ENCODE measurements at regions not wholly inside any gene's neighbourhood (a gene's known extent, or its start where the extent isn't known, plus 50 kb on each side); places are given as distances from the start of the nearest gene placed in this dataset.

GRCh38 chr11:82631722-82632630, 101.7 kb downstream of the FAM181B start:
- TF ChIP-seq POLR2A (IDR thresholded peaks at IDR 0.05) = no peak
- TF ChIP-seq, protein P1, sequence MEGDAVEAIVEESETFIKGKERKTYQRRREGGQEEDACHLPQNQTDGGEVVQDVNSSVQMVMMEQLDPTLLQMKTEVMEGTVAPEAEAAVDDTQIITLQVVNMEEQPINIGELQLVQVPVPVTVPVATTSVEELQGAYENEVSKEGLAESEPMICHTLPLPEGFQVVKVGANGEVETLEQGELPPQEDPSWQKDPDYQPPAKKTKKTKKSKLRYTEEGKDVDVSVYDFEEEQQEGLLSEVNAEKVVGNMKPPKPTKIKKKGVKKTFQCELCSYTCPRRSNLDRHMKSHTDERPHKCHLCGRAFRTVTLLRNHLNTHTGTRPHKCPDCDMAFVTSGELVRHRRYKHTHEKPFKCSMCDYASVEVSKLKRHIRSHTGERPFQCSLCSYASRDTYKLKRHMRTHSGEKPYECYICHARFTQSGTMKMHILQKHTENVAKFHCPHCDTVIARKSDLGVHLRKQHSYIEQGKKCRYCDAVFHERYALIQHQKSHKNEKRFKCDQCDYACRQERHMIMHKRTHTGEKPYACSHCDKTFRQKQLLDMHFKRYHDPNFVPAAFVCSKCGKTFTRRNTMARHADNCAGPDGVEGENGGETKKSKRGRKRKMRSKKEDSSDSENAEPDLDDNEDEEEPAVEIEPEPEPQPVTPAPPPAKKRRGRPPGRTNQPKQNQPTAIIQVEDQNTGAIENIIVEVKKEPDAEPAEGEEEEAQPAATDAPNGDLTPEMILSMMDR (IDR thresholded peaks at IDR 0.05) = no peak
- Histone ChIP-seq H3K27ac (no peak overlapping the region), H3K36me3 (ENCODE audit: low read depth, missing control alignments) (no peaks in the 10 kb centered on the region), H3K9me3 (no peaks in the 10 kb centered on the region), H3K27me3 (no peaks in the 10 kb centered on the region), H3K4me3 (no peak overlapping the region), H3K4me1 (no peaks in the 10 kb centered on the region)
- no peak for DNase-seq
- 65 to 69% methylated on average over 4 of the region's 4 CpGs for WGBS, 2 donors
- intact Hi-C loops (cut with DNase I; ENCODE audit: low total_unique reads) = no loop called here

- Histone ChIP-seq H3K4me3 (no peak overlapping the region), H3K27me3 (no peaks in the 10 kb centered on the region), H3K4me1 (no peaks in the 10 kb centered on the region), H3K27ac (no peak overlapping the region), H3K9me3 (no peaks in the 10 kb centered on the region), H3K36me3 (ENCODE audit: low read depth, missing control alignments) (no peaks in the 10 kb centered on the region)
- intact Hi-C loops (cut with DNase I; ENCODE audit: low total_unique reads) = no loop called here
- TF ChIP-seq POLR2A (IDR thresholded peaks at IDR 0.05) = no peak
- TF ChIP-seq, protein P1 (IDR thresholded peaks at IDR 0.05) = no peak
- DNase-seq = no peak
Observed at GRCh38 chr11:82610671-82611070, 123.0 kb downstream of the FAM181B start.

- Histone ChIP-seq H3K27me3 (no peaks in the 10 kb centered on the region), H3K4me1 (no peaks in the 10 kb centered on the region), H3K27ac (no peak overlapping the region), H3K36me3 (ENCODE audit: low read depth, missing control alignments) (no peaks in the 10 kb centered on the region), H3K9me3 (no peaks in the 10 kb centered on the region), H3K4me3 (no peak overlapping the region)
- intact Hi-C loops (cut with DNase I; ENCODE audit: low total_unique reads) = no loop called here
- 85 to 88% methylated on average over 1 of the region's 1 CpG for WGBS, 2 donors
- TF ChIP-seq, protein P1 (IDR thresholded peaks at IDR 0.05) = no peak
- TF ChIP-seq POLR2A (IDR thresholded peaks at IDR 0.05) = no peak
- no peak for DNase-seq
Observed at GRCh38 chr11:82606738-82607137, 126.9 kb downstream of the FAM181B start.

- Histone ChIP-seq H3K27me3 (no peaks in the 10 kb centered on the region), H3K27ac (no peak overlapping the region), H3K9me3 (no peaks in the 10 kb centered on the region), H3K4me3 (no peak overlapping the region), H3K36me3 (ENCODE audit: low read depth, missing control alignments) (no peaks in the 10 kb centered on the region), H3K4me1 (no peaks in the 10 kb centered on the region)
- WGBS, 2 donors = 53 to 60% methylated on average over 1 of the region's 1 CpG
- TF ChIP-seq POLR2A (IDR thresholded peaks at IDR 0.05) = no peak
- TF ChIP-seq, protein P1 (IDR thresholded peaks at IDR 0.05) = no peak
- intact Hi-C loops (cut with DNase I; ENCODE audit: low total_unique reads) = no loop called here
- no peak for DNase-seq
Observed at GRCh38 chr11:82601711-82602110, 132.0 kb downstream of the FAM181B start.

GRCh38 chr11:82599836-82600235, 133.8 kb downstream of the FAM181B start:
- no peak overlapping the region for H3K4me3 ChIP-seq
- no peaks in the 10 kb centered on the region for H3K36me3 ChIP-seq (ENCODE audit: low read depth, missing control alignments)
- intact Hi-C loops (cut with DNase I; ENCODE audit: low total_unique reads) = no loop called here
- DNase-seq = no peak
- H3K9me3 ChIP-seq = no peaks in the 10 kb centered on the region
- no peaks in the 10 kb centered on the region for H3K4me1 ChIP-seq
- no peak overlapping the region for H3K27ac ChIP-seq
- 87 to 95% methylated on average over 2 of the region's 2 CpGs for WGBS, 2 donors
- TF ChIP-seq, protein P1 (IDR thresholded peaks at IDR 0.05) = no peak
- TF ChIP-seq POLR2A (IDR thresholded peaks at IDR 0.05) = no peak
- H3K27me3 ChIP-seq = no peaks in the 10 kb centered on the region
